Right lobe of liver (tissue), 6 donors: ENCODE measurements at regions not wholly inside any gene's neighbourhood (a gene's known extent, or its start where the extent isn't known, plus 50 kb on each side); places are given as distances from the start of the nearest gene placed in this dataset.

ENCODE experiments used
- ATAC-seq, 4 donors: fragments of 200-7000 bp; cut with Tn5 transposase; one replicate each; pipeline ENCODE4 v1.9.1; 2020; ENCODE audit warnings: mild to moderate bottlenecking in 4 of 4, moderate library complexity in 4 of 4
- DNase-seq, 3 donors: peaks; one replicate each; pipeline ENCODE4 v3.0.0-alpha.2; 2020
- H3K27ac ChIP-seq, 3 donors: fragments of 200-600 bp; one replicate each; pipeline ENCODE4 v1.8.0; 2022
- H3K27me3 ChIP-seq, 2 donors: fragments of 200-600 bp; one replicate each; pipeline ENCODE4 v1.8.0; 2022
- H3K36me3 ChIP-seq, 4 donors: fragments of 200-600 bp; sonication (generic) in 1 of 4; one replicate each; pipeline versions ENCODE4 v1.5.1 to v1.8.0; 2017 to 2022; ENCODE audit warnings: control low read depth in 1 of 4
- H3K4me1 ChIP-seq, 4 donors: fragments of 200-600 bp; sonication (generic) in 1 of 4; one replicate each; pipeline versions ENCODE4 v1.5.1 to v1.8.0; 2017 to 2022; ENCODE audit warnings: control low read depth in 1 of 4
- H3K4me3 ChIP-seq, 3 donors: fragments of 200-600 bp; one replicate each; pipeline ENCODE4 v1.8.0; 2022
- H3K9me3 ChIP-seq, 4 donors: fragments of 200-600 bp; sonication (generic) in 1 of 4; one replicate each; pipeline versions ENCODE4 v1.5.1 to v1.8.0; 2017 to 2022; ENCODE audit warnings: control low read depth in 1 of 4
- CTCF ChIP-seq, 4 donors: fragments of 200-600 bp in 3 of 4; fragments of 450-650 bp in 1 of 4; IDR thresholded peaks; one replicate each; pipeline versions ENCODE4 v1.5.1 to v1.8.0; 2016 to 2022; ENCODE audit warnings: antibody characterized with exemption in 4 of 4, mild to moderate bottlenecking in 2 of 4
- POLR2A ChIP-seq: fragments of 450-650 bp; IDR thresholded peaks from one replicate; pipeline ENCODE4 v1.6.1; 2017; ENCODE audit warnings: antibody characterized with exemption, mild to moderate bottlenecking
- WGBS: methylation state at CpG from one replicate; pipeline ENCODE4 v1.1.6; 2018; ENCODE audit warnings: low coverage, low lambda C conversion rate; ENCODE audit not compliant: insufficient coverage; ENCODE audit errors: missing lambda C conversion rate; 5-methylcytosine and 5-hydroxymethylcytosine counted together
- intact Hi-C, 2 donors: fragments of 100-400 bp; cut with DNase I; formaldehyde crosslinking; loops; one replicate each; pipeline versions ENCODE4 v1.11.2 to v1.14.1; 2022
- donor health status: DM: no; HTN: yes; CAD: no.
- donor health status: DM: no; HTN: no; CAD: no.
- donor health status: DM: no; HTN: no; CAD: no.
- donor health status: DM: no; HTN: yes; CAD: no.
- donor health status: DM: no; HTN: yes; CAD: no.

GRCh38 chr2:207333599-207334300, 168.0 kb upstream of the KLF7 start:
- no peak for ATAC-seq
- Histone ChIP-seq H3K9me3 (no peaks in the 10 kb centered on the region), H3K27ac (peak overlapping the region in 2 of 3 donors; percentile 23 to 69), H3K4me3 (no peak overlapping the region), H3K27me3 (no peaks in the 10 kb centered on the region), H3K36me3 (no peaks in the 10 kb centered on the region), H3K4me1 (no peaks in the 10 kb centered on the region)
- DNase-seq = no peak
- WGBS = 80% methylated on average over 5 of the region's 5 CpGs
- intact Hi-C loops = no loop called here
- TF ChIP-seq POLR2A = no peak
- TF ChIP-seq CTCF (IDR thresholded peaks at IDR 0.05) = no peak

- ATAC-seq (peak in 1 of 4 donors; percentile 17), DNase-seq (no peak)
- Histone ChIP-seq H3K27ac (peak overlapping the region; percentile 23 to 69 (median 50)), H3K36me3 (no peaks in the 10 kb centered on the region), H3K9me3 (no peaks in the 10 kb centered on the region), H3K4me1 (no peaks in the 10 kb centered on the region), H3K27me3 (no peaks in the 10 kb centered on the region), H3K4me3 (no peak overlapping the region)
- TF ChIP-seq CTCF (IDR thresholded peaks at IDR 0.05) = no peak
- no peak for TF ChIP-seq POLR2A
- intact Hi-C loops = no loop called here
- 41% methylated on average over 8 of the region's 8 CpGs for WGBS
Measured at GRCh38 chr2:207334301-207334623, 168.5 kb upstream of the KLF7 start.

GRCh38 chr2:207334624-207335371, 169.1 kb upstream of the KLF7 start:
- H3K27ac ChIP-seq = peak overlapping the region; percentile 23 to 69 (median 50)
- no peaks in the 10 kb centered on the region for H3K4me1 ChIP-seq
- WGBS = 42% methylated on average over 18 of the region's 20 CpGs
- peak in 2 of 3 donors; percentile 49 to 61 for DNase-seq
- intact Hi-C loops = no loop called here
- peak; percentile 75 to 86 (median 78) for ATAC-seq
- no peak overlapping the region for H3K4me3 ChIP-seq
- TF ChIP-seq POLR2A (peak; percentile 22), CTCF (IDR thresholded peaks at IDR 0.05) (no peak)
- no peaks in the 10 kb centered on the region for H3K36me3 ChIP-seq
- no peaks in the 10 kb centered on the region for H3K27me3 ChIP-seq
- H3K9me3 ChIP-seq = no peaks in the 10 kb centered on the region

GRCh38 chr2:207337234-207338219, 171.8 kb upstream of the KLF7 start:
- no peak for TF ChIP-seq CTCF (IDR thresholded peaks at IDR 0.05)
- TF ChIP-seq POLR2A = no peak
- H3K4me1 ChIP-seq = no peaks in the 10 kb centered on the region
- DNase-seq = no peak
- ATAC-seq = no peak
- H3K9me3 ChIP-seq = no peaks in the 10 kb centered on the region
- H3K4me3 ChIP-seq = no peak overlapping the region
- intact Hi-C loops = no loop called here
- no peaks in the 10 kb centered on the region for H3K36me3 ChIP-seq
- peak overlapping the region in 2 of 3 donors; percentile 9 to 20 for H3K27ac ChIP-seq
- H3K27me3 ChIP-seq = no peaks in the 10 kb centered on the region
- WGBS = 66% methylated on average over 6 of the region's 6 CpGs
